Esophagus muscularis mucosa (tissue), 3 donors: ENCODE measurements at regions not wholly inside any gene's neighbourhood (a gene's known extent, or its start where the extent isn't known, plus 50 kb on each side); places are given as distances from the start of the nearest gene placed in this dataset.

Experiments
- EP300 ChIP-seq: sonication (generic); formaldehyde crosslinking; IDR thresholded peaks from one replicate; pipeline ENCODE4 v1.6.1; 2017; ENCODE audit warnings: antibody characterized with exemption
- POLR2AphosphoS5 ChIP-seq, 2 donors: sonication (generic); formaldehyde crosslinking; IDR thresholded peaks; one replicate each; pipeline ENCODE4 v1.6.1; 2017; ENCODE audit warnings: antibody characterized with exemption in 2 of 2

DNA sequence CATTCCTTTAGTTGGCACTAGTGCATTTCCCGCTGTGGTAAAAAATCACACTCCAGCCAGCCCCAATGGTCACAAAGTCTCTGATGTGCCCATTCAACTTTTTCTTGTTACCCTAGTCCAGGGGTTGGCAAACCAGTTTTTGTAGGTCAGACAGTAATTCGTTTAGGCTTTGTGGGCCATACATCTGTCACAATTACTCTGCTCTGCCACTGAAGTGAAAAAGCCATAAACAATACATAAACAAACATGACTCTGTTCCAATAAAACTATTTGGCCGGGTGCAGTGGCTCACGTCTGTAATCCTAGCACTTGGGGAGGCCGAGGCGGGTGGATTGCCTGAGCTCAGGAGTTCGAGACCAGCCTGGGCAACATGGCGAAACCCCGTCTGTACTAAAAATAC, 78.5 kb downstream of the POLR2M start:
- TF ChIP-seq POLR2AphosphoS5 (IDR thresholded peaks at IDR 0.05) (no peak), EP300 (no peak)
